ENCODE measurements at regions not wholly inside any gene's neighbourhood (a gene's known extent, or its start where the extent isn't known, plus 50 kb on each side); places are given as distances from the start of the nearest gene placed in this dataset.

GRCh38 chr10:29395409-29395808, 106.5 kb downstream of the LYZL1 start:
- no peak for TF ChIP-seq CTCF (IDR thresholded peaks at IDR 0.05)
- TF ChIP-seq POLR2A (IDR thresholded peaks at IDR 0.05) = no peak

Data from adrenal gland (tissue), 5 donors.